Adrenal gland (tissue), 9 donors: ENCODE measurements at regions not wholly inside any gene's neighbourhood (a gene's known extent, or its start where the extent isn't known, plus 50 kb on each side); places are given as distances from the start of the nearest gene placed in this dataset.
"Not testable (repeated sequence)": the region's sequence is repeated elsewhere in the genome, so short reads cannot be mapped to it uniquely, and the experiment has no call there.

Source experiments
- DNase-seq, 7 donors: peaks; one replicate each; pipeline ENCODE4 v3.0.0-alpha.2; 2019 to 2020
- H3K27ac ChIP-seq, 5 donors: fragments of 200-600 bp; sonication (generic) in 4 of 5; 1 replicate in 3 of 5; 2 replicates in 2 of 5; pipeline versions ENCODE4 v1.5.1 to v1.8.0; 2016 to 2020; ENCODE audit warnings: mild to moderate bottlenecking in 1 of 5
- H3K27me3 ChIP-seq: fragments of 200-600 bp; 2 replicates; pipeline ENCODE4 v1.8.0; 2021
- H3K36me3 ChIP-seq, 2 donors: fragments of 200-600 bp; replicated peaks in 1 of 2; 1 replicate in 1 of 2; 2 replicates in 1 of 2; pipeline versions ENCODE4 v1.5.1 to v1.8.0; 2018 to 2022
- H3K4me1 ChIP-seq, 2 donors: fragments of 200-600 bp; replicated peaks in 1 of 2; 1 replicate in 1 of 2; 2 replicates in 1 of 2; pipeline versions ENCODE4 v1.5.1 to v1.8.0; 2018 to 2021
- H3K4me3 ChIP-seq, 4 donors: fragments of 200-600 bp; sonication (generic) in 3 of 4; one replicate each; pipeline ENCODE4 v1.5.1; 2016 to 2018
- H3K9me3 ChIP-seq, 3 donors: fragments of 200-600 bp; sonication (generic) in 1 of 3; replicated peaks in 1 of 3; 1 replicate in 2 of 3; 2 replicates in 1 of 3; pipeline versions ENCODE4 v1.5.1 to v1.8.0; 2016 to 2021
- POLR2A ChIP-seq, 2 donors: fragments of 450-650 bp; IDR thresholded peaks; one replicate each; pipeline ENCODE4 v1.6.1; 2017; ENCODE audit warnings: antibody characterized with exemption in 2 of 2, mild to moderate bottlenecking in 2 of 2, moderate library complexity in 1 of 2
- WGBS, 4 donors: extraction: QIAGEN DNeasy Blood & Tissue Kit in 2 of 4; methylation state at CpG; one replicate each; pipeline versions ENCODE4 v1.1.5 to v1.1.7; 2013 to 2017; 5-methylcytosine and 5-hydroxymethylcytosine counted together
- intact Hi-C, 2 donors: fragments of 100-400 bp; cut with DNase I; formaldehyde crosslinking; loops; one replicate each; pipeline versions ENCODE4 v1.14.1 to v1.15.0; 2022 to 2023
- TF ChIP-seq, protein P1 (sequence below), 6 experiments: fragments of 450-650 bp in 4 of 6; fragments of 200-600 bp in 2 of 6; sonication (generic) in 1 of 6; IDR thresholded peaks; 1 replicate in 5 of 6; 2 replicates in 1 of 6; pipeline versions ENCODE4 v1.5.1 to v1.8.0; 2016 to 2021; ENCODE audit warnings: antibody characterized with exemption in 6 of 6, mild to moderate bottlenecking in 2 of 6, moderate library complexity in 1 of 6
- donor health status: healthy with polysubstance abuse.
- donor health status: Bipolar disorder and iron deficiency.
- donor health status: DM: yes; HTN: yes; CAD: no.
- donor health status: DM: no; HTN: no; CAD: no.
- donor health status: DM: no; HTN: no; CAD: no.

DNA sequence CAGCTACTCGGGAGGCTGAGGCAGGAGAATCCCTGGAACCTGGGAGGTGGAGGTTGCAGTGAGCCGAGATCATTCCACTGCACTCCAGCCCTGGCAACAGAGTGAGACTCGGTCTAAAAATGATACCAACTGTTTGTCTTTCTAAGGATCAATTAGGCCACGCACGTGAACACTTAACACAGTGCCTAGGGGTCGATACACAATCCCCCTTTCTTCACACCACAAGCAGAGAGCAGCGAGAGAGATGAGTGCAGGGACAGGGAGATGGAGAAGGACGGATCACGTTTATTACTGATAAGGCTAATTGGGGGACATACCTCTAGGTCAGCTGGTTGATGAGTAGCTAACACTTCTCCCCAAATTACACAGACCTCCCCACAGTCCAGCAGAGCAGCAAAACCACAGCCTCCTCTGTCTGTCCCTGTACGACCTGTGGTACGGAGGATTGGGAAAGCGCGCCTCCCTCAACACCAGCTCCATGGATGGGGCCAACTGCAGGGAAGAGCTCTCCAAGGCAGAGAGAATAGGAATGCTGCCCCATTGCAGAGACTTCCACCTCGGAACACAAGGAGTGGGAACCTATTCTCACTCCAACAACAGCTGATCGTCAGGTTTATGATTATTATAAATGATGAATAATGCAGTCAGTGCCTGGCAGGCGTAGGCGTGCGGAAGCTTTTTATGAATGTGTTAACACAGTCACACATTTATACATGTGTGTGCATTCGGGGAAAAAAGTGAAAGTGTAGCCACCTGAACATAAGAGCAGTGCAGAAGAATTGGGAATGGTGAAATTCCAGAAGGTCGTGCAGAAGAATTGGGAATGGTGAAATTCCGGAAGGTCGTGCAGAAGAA, 155.1 kb downstream of the C16orf95 start:
- no peaks in the 10 kb centered on the region for H3K36me3 ChIP-seq
- H3K9me3 ChIP-seq: no peaks in the 10 kb centered on the region
- H3K27me3 ChIP-seq: no peaks in the 10 kb centered on the region
- no peak overlapping the region for H3K27ac ChIP-seq
- TF ChIP-seq, protein P1, sequence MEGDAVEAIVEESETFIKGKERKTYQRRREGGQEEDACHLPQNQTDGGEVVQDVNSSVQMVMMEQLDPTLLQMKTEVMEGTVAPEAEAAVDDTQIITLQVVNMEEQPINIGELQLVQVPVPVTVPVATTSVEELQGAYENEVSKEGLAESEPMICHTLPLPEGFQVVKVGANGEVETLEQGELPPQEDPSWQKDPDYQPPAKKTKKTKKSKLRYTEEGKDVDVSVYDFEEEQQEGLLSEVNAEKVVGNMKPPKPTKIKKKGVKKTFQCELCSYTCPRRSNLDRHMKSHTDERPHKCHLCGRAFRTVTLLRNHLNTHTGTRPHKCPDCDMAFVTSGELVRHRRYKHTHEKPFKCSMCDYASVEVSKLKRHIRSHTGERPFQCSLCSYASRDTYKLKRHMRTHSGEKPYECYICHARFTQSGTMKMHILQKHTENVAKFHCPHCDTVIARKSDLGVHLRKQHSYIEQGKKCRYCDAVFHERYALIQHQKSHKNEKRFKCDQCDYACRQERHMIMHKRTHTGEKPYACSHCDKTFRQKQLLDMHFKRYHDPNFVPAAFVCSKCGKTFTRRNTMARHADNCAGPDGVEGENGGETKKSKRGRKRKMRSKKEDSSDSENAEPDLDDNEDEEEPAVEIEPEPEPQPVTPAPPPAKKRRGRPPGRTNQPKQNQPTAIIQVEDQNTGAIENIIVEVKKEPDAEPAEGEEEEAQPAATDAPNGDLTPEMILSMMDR (IDR thresholded peaks at IDR 0.05): no peak
- no peak for TF ChIP-seq POLR2A (IDR thresholded peaks at IDR 0.05)
- WGBS, 4 donors: 75 to 85% (median 79%) methylated on average over 21 to 22 of the region's 22 CpGs
- no peak overlapping the region for H3K4me3 ChIP-seq
- intact Hi-C loops: no loop called here
- DNase-seq: no peak
- H3K4me1 ChIP-seq: no peaks in the 10 kb centered on the region

DNA sequence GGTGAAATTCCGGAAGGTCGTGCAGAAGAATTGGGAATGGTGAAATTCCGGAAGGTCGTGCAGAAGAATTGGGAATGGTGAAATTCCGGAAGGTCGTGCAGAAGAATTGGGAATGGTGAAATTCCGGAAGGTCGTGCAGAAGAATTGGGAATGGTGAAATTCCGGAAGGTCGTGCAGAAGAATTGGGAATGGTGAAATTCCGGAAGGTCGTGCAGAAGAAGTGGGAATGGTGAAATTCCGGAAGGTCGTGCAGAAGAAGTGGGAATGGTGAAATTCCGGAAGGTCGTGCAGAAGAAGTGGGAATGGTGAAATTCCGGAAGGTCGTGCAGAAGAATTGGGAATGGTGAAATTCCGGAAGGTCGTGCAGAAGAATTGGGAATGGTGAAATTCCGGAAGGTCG, 154.4 kb downstream of the C16orf95 start:
- WGBS, 4 donors: 92 to 98% (median 95%) methylated on average over 13 to 16 of the region's 22 CpGs
- H3K27me3 ChIP-seq, H3K27ac ChIP-seq: not testable (repeated sequence)

DNA sequence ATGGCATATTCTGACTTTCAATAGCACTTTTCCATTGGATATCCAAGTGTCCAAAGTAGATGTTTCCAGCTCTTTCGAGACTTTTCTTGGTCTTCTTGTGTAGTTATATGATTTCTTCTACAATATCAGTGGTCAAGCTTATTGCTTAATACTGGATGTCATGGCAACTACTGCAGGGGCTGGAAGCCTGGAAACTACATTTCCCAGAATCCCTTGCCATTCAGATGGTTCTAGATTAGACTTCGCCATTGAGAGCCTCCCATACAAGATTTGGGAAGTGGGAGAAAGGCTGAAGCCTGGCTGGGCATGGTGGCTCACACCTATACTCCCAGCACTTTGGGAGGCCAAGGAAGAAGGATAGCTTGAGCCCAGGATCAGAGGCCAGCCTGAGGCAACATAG, 153.6 kb downstream of the C16orf95 start:
- H3K4me3 ChIP-seq: no peak overlapping the region
- WGBS, 4 donors: 75 to 94% (median 89%) methylated on average over 2 of the region's 2 CpGs

More for the DNA sequence above, 154.4 kb downstream of the C16orf95 start:
- H3K4me1 ChIP-seq, H3K36me3 ChIP-seq, H3K9me3 ChIP-seq, H3K4me3 ChIP-seq, intact Hi-C loops, DNase-seq: not testable (repeated sequence)

DNA sequence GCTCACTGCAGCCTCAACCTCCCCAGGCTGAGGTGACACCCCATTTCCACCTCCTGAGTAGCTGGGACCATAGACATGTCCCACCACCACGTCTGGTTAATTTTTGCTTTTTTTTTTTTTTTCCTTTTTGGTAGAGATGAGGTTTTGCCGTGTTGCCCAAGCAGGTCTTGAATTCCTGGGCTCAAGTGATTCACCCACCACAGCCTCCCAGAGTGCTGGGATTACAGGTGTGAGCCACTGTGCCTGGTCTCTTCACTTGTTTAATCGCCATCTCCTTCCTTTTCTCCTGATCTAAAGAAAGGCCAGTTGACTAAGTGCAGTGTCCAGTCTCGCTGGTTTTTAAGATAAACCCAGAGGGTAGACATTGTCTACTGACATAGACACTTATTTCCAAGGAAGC, 152.0 kb downstream of the C16orf95 start:
- DNase-seq: no peak
- no peaks in the 10 kb centered on the region for H3K9me3 ChIP-seq
- H3K4me1 ChIP-seq: no peaks in the 10 kb centered on the region
- no peaks in the 10 kb centered on the region for H3K27me3 ChIP-seq
- intact Hi-C loops: no loop called here
- 78 to 87% (median 84%) methylated on average over 4 of the region's 4 CpGs for WGBS, 4 donors
- TF ChIP-seq, protein P1 (IDR thresholded peaks at IDR 0.05): no peak
- no peak for TF ChIP-seq POLR2A (IDR thresholded peaks at IDR 0.05)
- H3K27ac ChIP-seq: no peak overlapping the region
- no peaks in the 10 kb centered on the region for H3K36me3 ChIP-seq
- no peak overlapping the region for H3K4me3 ChIP-seq

More for the DNA sequence above, 153.6 kb downstream of the C16orf95 start:
- no peak for DNase-seq
- intact Hi-C loops: no loop called here
- H3K9me3 ChIP-seq: no peaks in the 10 kb centered on the region
- H3K27ac ChIP-seq: no peak overlapping the region
- no peaks in the 10 kb centered on the region for H3K4me1 ChIP-seq
- H3K27me3 ChIP-seq: no peaks in the 10 kb centered on the region
- H3K36me3 ChIP-seq: no peaks in the 10 kb centered on the region
- TF ChIP-seq, protein P1 (IDR thresholded peaks at IDR 0.05): no peak
- TF ChIP-seq POLR2A (IDR thresholded peaks at IDR 0.05): no peak

DNA sequence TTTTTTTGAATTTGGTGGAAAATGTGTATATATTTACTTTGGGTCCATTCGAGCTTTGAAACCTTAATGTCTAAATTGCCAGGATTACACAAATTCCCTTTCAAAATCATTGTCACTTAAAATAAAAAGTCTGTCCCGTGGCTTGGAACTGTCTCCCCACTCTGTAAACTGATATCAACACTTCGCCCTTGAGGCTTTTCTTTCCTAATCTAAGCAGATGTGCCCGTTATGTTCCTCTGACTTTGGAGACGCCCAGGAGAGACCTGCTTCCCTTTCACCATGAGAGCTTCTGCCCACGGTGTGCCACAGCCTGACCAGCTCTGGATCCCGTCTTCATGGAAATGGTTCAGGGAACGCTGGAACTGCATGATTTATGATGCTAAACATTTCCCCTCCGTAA, 151.3 kb downstream of the C16orf95 start:
- Histone ChIP-seq H3K4me3 (no peak overlapping the region), H3K36me3 (no peaks in the 10 kb centered on the region), H3K27me3 (no peaks in the 10 kb centered on the region), H3K9me3 (no peaks in the 10 kb centered on the region), H3K27ac (no peak overlapping the region), H3K4me1 (no peaks in the 10 kb centered on the region)
- TF ChIP-seq, protein P1 (IDR thresholded peaks at IDR 0.05): no peak
- no peak for TF ChIP-seq POLR2A (IDR thresholded peaks at IDR 0.05)
- 46 to 60% (median 50%) methylated on average over 9 of the region's 9 CpGs for WGBS, 4 donors
- intact Hi-C loops: no loop called here
- DNase-seq: no peak
